ENCODE measurements at regions not wholly inside any gene's neighbourhood (a gene's known extent, or its start where the extent isn't known, plus 50 kb on each side); places are given as distances from the start of the nearest gene placed in this dataset.

- Histone ChIP-seq H3K4me1 (ENCODE audit: control insufficient read depth, insufficient read depth, low read length) (peaks cover 3% of the 10 kb centered on the region), H3K27me3 (ENCODE audit: control insufficient read depth, insufficient read depth, low read length, poor library complexity, severe bottlenecking) (no peaks in the 10 kb centered on the region), H3K27ac (ENCODE audit: low read depth, low read length) (no peak overlapping the region), H3K36me3 (ENCODE audit: control insufficient read depth, insufficient read depth, low read length) (no peaks in the 10 kb centered on the region), H3K9me3 (ENCODE audit: control insufficient read depth, low read length) (no peaks in the 10 kb centered on the region), H3K9ac (ENCODE audit: extremely low read depth, low read length, poor library complexity, severe bottlenecking) (no peak overlapping the region), H3K4me3 (ENCODE audit: low read length) (no peak overlapping the region)
- DNase-seq, result no peak
- TF ChIP-seq CTCF (conservative IDR thresholded peaks at IDR 0.05), result no peak
- H3K27me3 Mint-ChIP-seq (ENCODE audit: insufficient read depth), result no peaks in the 10 kb centered on the region
- H3K36me3 Mint-ChIP-seq (ENCODE audit: low read depth), result no peaks in the 10 kb centered on the region
- no peak overlapping the region for H3K27ac Mint-ChIP-seq
- WGBS, 2 experiments (ENCODE audit: insufficient coverage in 1 of 2, insufficient read length in 1 of 2), result 88% methylated on average over 1 of the region's 1 CpG; no CpG with 5 or more reads in 1 of the 2 experiments
- no peaks in the 10 kb centered on the region for H3K9me3 Mint-ChIP-seq
- H3K4me3 Mint-ChIP-seq, result no peak overlapping the region
- H3K4me1 Mint-ChIP-seq, result peaks cover 7% of the 10 kb centered on the region
Measured at GRCh38 chr3:144809380-144809779, 837.8 kb downstream of the DIPK2A start.

GRCh38 chr3:144810160-144810559 is 838.5 kb downstream of the DIPK2A start:
- H3K9me3 Mint-ChIP-seq, result no peaks in the 10 kb centered on the region
- peaks cover 3% of the 10 kb centered on the region for H3K4me1 Mint-ChIP-seq
- no peak overlapping the region for H3K27ac Mint-ChIP-seq
- Histone ChIP-seq H3K9me3 (ENCODE audit: control insufficient read depth, low read length) (no peaks in the 10 kb centered on the region), H3K9ac (ENCODE audit: extremely low read depth, low read length, poor library complexity, severe bottlenecking) (no peak overlapping the region), H3K4me1 (ENCODE audit: control insufficient read depth, insufficient read depth, low read length) (peaks cover 3% of the 10 kb centered on the region), H3K4me3 (ENCODE audit: low read length) (no peak overlapping the region), H3K27me3 (ENCODE audit: control insufficient read depth, insufficient read depth, low read length, poor library complexity, severe bottlenecking) (no peaks in the 10 kb centered on the region), H3K27ac (ENCODE audit: low read depth, low read length) (no peak overlapping the region), H3K36me3 (ENCODE audit: control insufficient read depth, insufficient read depth, low read length) (no peaks in the 10 kb centered on the region)
- no peak for TF ChIP-seq CTCF (conservative IDR thresholded peaks at IDR 0.05)
- H3K36me3 Mint-ChIP-seq (ENCODE audit: low read depth), result no peaks in the 10 kb centered on the region
- no peak overlapping the region for H3K4me3 Mint-ChIP-seq
- H3K27me3 Mint-ChIP-seq (ENCODE audit: insufficient read depth), result no peaks in the 10 kb centered on the region
- DNase-seq, result no peak
- WGBS, 2 experiments (ENCODE audit: insufficient coverage in 1 of 2, insufficient read length in 1 of 2), result 91 to 94% methylated on average over 1 of the region's 1 CpG

GRCh38 chr3:144815655-144816054 is 844.0 kb downstream of the DIPK2A start:
- H3K4me1 ChIP-seq (ENCODE audit: control insufficient read depth, insufficient read depth, low read length), result no peaks in the 10 kb centered on the region
- no peaks in the 10 kb centered on the region for H3K9me3 Mint-ChIP-seq
- no peaks in the 10 kb centered on the region for H3K27me3 ChIP-seq (ENCODE audit: control insufficient read depth, insufficient read depth, low read length, poor library complexity, severe bottlenecking)
- H3K9me3 ChIP-seq (ENCODE audit: control insufficient read depth, low read length), result no peaks in the 10 kb centered on the region
- no peak overlapping the region for H3K4me3 ChIP-seq (ENCODE audit: low read length)
- no peak overlapping the region for H3K27ac ChIP-seq (ENCODE audit: low read depth, low read length)
- no peak overlapping the region for H3K27ac Mint-ChIP-seq
- no peak for TF ChIP-seq CTCF (conservative IDR thresholded peaks at IDR 0.05)
- 94% methylated on average over 3 of the region's 3 CpGs; no CpG with 5 or more reads in 1 of the 2 experiments for WGBS, 2 experiments (ENCODE audit: insufficient coverage in 1 of 2, insufficient read length in 1 of 2)
- no peak overlapping the region for H3K4me3 Mint-ChIP-seq
- no peaks in the 10 kb centered on the region for H3K27me3 Mint-ChIP-seq (ENCODE audit: insufficient read depth)
- no peak for DNase-seq
- H3K36me3 Mint-ChIP-seq (ENCODE audit: low read depth), result no peaks in the 10 kb centered on the region
- no peak overlapping the region for H3K9ac ChIP-seq (ENCODE audit: extremely low read depth, low read length, poor library complexity, severe bottlenecking)
- H3K4me1 Mint-ChIP-seq, result peaks cover 8% of the 10 kb centered on the region
- H3K36me3 ChIP-seq (ENCODE audit: control insufficient read depth, insufficient read depth, low read length), result no peaks in the 10 kb centered on the region
